Hepatic stellate cell (primary cell): ENCODE measurements at regions not wholly inside any gene's neighbourhood (a gene's known extent, or its start where the extent isn't known, plus 50 kb on each side); places are given as distances from the start of the nearest gene placed in this dataset.
"Not testable (repeated sequence)": the region's sequence is repeated elsewhere in the genome, so short reads cannot be mapped to it uniquely, and the experiment has no call there.

ENCODE experiments used
- DNase-seq: peaks from one replicate; pipeline ENCODE4 v3.0.0; 2011; ENCODE audit warnings: low spot score

DNA sequence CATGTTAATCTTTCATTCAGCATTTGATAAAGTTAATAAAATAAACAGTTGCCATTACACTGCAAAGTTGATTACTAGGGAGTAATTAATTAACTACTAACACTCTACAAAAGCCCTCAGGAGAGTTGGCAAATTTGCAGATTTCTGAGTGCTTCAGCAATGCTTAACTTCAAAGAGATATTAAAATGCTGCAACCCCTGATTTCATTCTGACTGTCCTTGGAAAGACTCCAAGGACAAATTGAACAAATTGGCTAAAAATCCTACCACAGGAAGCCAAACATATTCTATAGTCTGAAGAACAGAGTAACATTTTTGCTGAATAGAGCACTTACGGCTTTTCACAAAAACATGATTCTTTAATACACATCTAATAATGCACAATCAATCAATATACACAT lies 1543.0 kb downstream of the SLITRK5 start:
- no peak for DNase-seq

DNA sequence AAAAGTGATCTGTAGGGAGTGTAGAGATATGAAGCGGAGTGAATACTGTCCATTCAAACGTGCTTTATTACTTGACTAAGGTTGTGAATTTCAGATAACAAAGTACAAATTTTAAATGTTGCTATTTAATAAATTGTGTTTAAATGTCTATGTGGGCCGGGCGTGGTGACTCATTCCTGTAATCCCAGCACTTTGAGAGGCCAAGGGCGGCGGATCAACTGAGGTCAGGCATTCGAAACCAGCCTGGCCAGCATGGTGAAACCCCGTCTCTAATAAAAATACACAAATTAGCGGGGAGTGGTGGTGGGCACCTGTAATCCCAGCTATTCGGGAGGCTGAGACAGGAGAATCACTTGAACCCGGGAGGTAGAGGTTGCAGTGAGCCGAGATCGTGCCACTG lies 1544.1 kb downstream of the SLITRK5 start:
- not testable (repeated sequence) for DNase-seq

DNA sequence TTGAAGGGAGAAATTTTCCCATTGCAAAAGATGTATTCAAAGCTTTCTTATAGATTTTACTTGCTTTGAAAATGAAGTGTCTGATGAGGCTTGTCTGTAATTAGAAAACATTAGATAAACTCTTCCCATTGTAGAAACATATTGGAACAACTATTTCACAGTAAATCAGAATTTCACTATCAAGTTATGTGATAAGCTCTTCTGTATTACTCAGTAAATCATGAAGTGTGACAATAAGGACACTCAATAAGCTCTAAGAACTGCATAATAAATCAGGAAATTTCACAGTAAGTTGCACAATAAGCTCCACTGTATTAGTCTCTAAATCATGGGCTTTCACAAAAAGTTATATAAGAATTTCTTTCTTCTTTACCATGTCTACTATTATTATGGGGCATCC lies 1546.6 kb downstream of the SLITRK5 start:
- no peak for DNase-seq

DNA sequence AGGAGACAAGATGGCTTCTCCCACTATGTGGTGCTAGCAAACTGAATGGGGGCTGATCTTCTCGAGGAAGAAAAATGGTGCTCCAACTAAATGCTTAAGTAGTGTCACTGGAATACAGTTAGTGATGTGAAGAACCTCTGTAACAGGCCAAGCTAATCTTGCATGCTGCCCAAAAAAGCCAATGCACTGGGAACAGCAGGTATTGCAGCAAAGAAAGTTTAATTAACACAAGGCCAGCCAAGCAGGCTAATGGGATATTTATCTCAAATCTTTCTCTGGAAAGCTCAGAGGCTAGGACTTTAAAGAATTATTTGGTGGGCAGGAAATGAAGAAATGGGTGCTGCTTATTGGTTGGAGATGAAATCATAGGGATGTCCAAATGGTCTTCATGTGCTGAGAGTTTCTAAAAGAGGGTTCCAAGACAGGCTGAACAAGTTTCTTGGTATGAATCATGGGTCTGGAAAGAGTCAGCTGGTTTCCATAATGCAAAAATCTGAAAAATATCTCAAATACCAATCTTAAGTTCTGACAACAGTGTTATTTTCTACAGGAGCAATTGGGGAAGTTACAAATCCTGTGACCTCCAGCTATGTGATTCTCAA lies 1550.5 kb downstream of the SLITRK5 start:
- no peak for DNase-seq

DNA sequence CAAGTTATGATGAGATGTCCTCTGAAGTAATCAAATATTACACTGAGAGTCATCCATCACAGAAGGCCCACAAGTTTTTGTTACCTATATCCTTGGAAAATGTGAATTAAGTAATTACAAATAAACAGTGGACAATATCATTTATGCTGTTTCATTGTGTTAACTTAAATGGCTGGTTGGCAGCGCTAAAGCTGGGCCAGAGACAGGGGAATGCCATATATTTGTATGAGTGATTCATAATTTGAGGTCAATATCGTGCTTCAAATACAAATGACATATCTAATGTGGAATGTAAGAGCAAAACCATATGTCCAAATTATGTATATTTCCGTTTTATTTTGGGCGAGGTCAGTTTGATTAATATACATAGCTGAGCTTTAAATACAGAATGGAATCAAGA lies 1556.2 kb downstream of the SLITRK5 start:
- no peak for DNase-seq

DNA sequence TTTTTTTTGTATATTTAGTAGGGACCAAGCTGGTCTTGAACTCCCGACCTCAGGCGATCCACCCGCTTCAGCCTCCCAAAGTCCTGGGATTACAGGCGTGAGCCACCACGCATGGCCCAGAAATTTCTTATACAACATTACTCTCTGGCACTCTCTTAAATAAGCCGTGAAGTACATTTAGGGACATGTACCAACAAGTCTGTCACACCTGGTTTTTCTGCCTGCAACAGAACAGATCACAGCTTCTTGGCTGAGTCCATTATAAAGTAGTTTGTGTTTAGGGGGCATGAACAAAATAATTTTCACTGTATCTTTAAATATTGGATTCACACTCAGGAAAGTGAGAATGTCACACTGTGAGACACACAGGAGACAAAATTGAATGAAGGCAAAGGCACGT lies 1567.3 kb downstream of the SLITRK5 start:
- DNase-seq: no peak

DNA sequence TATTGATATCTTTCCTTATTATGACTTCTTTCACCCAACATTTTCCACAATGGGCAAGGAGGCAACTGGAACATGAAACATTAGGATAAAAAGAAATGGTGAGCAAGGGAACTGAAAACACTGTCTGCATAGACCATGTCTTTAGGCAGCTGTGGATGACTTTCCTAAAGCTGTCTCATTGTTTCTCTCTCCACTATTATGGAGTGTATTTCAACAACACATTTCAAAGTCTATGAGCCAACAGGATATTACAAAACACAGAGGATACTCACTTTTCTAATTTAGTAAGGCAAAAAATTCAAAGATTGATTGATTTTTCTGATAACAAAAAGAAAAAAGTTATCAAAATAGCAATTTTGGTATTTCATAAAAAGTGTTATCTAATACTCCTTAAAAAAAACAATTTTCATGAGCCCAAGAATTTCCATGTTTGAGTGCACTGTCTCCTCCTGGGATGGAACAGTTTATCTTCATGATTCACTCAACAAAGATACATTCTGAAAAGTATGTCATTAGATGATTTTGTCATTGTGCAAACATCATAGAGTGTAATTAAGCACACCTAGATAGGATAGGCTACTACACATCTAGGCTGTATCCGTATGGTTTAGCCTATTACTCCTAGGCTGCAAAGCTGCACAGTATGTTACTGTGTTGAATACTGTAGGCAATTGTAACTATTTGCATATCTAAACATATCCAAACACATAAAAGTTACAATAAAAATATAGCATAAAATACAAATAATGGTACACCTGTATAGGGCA lies 1568.4 kb downstream of the SLITRK5 start:
- DNase-seq: no peak

DNA sequence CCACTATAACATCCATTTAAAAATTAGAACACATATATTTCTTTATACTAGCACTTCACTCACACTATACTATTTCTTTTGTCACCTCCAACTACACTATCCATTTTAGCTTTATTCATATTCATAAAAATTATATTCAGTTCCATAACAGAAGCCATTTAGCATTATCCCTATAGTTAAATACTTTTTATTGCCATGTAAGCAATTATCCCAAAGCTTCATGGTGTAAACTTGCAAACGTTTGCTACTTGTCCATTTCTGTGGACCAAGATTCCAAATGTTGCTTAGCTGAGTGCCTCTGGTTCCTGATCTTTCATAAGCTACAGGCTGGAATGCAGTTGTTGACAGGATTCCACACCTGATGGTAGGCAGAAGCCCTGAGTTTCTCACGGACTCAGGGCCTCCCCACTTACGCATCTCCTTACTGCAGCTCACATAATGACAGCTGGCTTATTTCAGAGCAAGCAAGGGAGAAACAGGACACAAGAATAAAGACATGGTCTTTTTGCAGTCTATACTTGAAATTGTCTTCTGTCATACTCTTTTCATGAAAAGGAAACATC lies 1584.8 kb downstream of the SLITRK5 start:
- no peak for DNase-seq

DNA sequence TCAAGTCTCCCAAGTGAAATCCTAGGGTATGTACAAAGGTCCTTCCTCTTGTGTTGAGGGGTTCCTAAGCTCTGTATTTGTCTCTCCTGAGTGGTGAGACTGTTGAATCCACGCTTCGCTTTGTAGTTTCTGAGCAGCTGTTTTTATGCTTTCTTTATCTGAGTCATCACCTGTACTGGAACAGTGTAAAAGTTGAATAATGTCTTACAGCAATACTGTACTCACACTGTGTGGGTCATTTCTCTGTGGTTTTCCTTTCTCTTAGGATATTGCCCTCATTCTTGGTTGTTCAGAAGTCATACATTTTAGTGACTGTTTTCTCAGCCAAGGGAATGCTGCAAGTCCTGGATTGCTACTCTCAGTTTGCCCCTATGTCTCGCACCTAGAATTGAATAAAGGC lies 1596.6 kb downstream of the SLITRK5 start:
- no peak for DNase-seq

DNA sequence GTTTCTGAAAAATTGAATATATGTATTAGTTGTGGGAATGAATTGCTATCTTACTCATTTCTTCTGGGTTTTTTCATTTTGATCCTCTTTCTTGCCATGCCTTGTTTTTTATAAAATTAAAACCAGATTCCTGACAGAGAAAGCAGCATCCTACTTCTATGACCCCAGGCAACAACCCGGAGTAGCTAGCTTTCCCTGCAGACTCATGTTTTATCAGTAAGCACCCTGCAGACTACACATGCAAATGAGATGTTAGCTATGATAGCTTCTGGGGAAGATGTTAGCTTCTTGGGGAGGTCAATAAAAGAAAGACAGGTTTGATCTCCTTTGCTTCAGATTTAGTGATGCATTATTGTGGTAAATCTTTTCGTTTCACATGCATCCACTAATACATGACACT lies 1598.6 kb downstream of the SLITRK5 start:
- no peak for DNase-seq

DNA sequence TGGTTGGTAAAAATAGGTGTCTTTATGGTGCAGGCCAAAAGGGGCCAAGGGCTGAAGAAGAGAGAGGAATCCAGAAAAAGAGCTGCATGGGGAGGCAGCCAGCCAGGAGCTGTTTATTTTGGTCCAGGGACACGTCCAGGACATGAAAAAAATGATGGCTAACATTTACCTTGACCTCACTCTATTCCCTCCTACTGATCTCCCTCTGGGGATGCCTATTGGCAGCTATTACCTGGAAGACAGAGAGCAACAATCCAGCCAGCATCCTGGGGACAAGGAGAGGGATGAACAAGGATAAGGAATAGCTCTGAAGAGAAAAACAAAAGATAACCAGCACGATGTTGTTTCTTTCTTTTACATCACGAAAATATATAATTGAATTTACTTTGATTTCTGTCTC lies 1599.6 kb downstream of the SLITRK5 start:
- no peak for DNase-seq

DNA sequence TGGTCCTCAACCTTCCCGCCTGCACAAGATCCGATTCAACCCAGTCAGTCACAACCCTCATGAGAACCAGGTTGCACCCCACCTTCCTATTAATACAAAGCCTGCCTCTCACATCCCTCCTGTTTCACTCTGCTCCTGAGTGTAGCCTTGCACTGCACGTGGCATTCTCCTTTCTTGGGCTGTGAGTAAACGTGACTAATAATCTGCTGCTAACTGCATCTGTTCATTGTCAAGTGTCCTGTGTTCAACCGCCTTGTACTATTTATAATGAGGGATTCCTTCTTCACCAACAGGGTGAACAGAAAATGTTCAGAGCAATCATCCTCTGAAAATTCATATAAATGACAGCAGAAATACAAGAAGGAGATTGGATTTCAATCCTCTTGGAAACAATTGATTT lies 1608.2 kb downstream of the SLITRK5 start:
- no peak for DNase-seq

DNA sequence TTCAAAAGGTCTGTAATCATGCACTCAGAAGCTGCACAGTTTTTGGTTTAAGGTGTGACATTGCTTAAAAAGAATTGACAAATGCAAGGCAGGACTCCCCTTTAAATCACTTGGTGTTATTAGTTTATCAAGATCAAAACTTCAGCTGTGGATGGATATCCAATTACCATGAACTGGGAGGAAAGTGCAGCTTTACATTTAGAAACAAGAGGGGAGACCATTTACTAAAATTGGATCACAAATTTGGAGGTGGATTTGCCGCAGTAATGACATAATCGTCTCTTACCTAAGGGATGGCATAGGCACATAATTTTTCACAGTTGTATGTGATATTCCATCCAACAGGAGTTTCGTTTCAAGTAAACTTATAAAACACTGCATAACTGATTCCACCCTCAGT lies 1610.2 kb downstream of the SLITRK5 start:
- no peak for DNase-seq

DNA sequence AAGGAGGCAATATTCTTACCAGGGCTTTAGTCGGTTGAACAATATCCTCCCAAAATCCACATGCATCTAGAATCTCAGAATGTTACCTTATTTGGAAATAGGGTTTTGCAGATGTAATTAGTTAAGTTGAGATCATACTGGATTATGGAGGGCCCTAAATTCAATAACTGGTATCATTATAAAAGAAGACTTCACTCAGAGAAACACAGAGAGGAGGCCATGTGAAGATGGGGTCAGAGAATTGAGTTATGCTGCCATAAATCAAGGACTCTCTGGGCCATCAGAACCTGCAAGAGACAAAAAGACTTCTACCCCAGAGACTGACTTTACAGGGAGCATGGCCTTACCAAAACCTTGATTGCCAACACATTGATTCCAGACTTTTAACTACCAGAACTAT lies 1611.1 kb downstream of the SLITRK5 start:
- DNase-seq: no peak

DNA sequence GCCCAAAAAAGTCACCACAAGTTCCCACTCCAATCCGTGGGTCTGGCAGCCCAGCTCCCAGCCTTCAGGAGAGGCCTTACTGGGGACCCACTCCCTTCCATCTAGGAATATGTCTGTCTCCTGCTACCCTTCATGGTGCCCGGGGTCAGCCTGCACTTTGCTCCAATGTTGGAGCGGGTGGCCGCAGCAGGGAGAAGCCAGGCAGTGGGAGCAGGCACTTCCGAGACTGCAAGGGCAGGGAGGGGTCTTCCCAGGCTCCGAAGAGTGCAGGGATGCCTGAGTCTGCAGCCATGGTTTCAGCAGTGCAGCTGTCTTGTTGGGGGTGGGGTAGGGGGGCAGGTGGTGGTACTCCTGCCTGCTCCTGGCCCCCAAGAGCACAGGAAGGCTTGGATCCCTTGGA lies 1616.2 kb downstream of the SLITRK5 start:
- DNase-seq: no peak

DNA sequence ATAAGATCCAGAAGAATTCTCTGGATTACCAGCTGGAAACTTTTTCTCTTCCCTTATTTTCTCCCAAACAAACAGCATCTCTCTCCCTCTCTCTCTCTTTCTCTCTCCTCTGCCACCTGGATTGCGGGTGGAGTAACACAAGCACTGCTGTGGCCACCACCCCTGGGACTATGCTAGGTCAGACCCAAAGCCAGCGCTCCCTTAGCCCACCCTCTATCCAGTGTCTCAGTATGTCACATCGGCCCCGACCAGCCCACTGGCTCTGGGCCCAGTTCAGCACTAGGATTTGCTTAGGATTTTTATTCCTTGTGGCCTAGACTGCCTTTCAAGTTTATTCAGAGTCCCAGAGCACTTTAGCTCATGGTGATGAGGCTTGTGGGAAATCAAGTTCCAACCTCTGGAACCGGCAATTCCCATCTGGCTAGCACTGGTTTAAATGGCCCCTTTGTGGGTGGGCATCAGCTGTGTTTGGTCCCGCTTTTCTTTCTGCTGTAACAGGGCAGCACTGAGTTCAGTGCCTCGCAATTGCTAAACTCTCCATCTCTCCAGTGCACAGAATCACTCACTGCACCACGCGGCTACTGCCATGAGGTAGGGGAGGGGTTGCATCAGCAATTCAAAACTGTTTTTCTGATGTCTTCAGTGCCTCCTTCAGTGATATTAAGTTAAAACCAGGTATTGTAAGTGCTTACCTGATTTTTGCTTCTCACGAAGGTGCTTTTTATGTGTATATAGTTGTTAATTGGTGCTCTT lies 1623.1 kb downstream of the SLITRK5 start:
- no peak for DNase-seq

DNA sequence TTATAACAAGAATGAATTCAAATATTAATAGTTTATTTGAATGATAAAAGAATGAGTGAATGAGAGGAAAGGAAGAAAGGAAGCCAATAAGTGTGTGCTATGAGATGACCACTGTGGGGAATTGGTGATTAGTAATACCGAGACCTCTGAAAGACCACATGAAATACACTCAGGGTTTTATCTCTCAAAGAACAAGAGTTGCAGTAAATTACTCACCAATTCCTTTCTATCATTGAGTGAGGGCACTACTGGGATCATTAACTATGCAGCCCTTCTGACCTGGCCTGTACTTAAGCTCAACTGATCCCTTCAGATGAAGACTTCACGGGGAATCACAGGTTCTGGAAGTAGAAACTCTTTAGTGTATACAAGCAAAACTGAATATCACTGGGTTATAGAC lies 1636.1 kb downstream of the SLITRK5 start:
- no peak for DNase-seq

DNA sequence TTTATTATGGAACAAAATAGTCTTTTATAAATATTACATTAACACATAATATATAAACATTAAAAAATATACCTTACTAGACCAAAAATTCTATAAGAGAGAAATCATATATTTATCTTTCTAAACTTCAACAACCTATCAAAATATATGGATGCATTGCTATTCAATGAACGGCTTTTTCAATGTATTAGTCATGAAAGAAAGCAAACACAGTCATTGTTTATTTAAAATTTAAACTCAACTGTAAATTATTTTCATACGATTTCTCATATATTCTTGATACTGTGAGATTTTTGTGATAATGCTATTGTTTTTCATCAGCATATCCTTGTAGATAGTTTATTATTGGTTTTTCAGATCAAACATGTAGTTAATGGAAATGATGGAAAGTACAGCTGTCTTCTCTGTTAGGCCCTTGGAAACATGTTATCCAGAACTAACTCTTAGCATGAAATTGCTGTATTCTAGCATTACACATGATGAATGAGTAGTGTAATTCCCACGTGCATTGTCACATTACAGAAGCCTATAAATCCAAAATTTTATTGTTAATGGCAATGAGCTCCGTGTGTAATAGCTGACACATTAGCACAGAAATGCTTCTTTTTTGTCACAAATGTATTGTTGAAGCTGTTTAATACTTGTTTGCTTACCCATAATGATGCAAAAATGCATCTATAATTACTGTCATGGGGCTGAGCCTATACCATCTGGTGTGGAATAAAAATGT lies 1639.9 kb downstream of the SLITRK5 start:
- no peak for DNase-seq

DNA sequence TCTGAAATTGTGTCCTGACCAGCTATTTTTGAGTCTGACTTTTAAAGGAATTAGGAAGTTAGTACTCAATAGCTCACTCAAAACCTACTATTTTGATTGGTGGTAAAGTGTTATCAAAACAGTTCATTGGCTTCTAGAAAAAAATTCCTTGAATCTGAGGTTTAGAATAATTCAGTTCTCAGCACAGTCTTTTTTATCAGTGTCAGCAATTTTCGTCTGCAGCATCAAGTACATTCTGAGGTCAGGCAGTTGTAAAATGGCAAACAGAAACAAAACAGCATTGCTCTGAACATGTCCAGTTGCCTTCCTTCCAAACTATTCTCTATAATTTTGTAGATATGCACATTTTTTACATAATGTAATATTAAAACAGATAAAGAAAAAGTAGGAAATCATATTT lies 1644.1 kb downstream of the SLITRK5 start:
- no peak for DNase-seq

DNA sequence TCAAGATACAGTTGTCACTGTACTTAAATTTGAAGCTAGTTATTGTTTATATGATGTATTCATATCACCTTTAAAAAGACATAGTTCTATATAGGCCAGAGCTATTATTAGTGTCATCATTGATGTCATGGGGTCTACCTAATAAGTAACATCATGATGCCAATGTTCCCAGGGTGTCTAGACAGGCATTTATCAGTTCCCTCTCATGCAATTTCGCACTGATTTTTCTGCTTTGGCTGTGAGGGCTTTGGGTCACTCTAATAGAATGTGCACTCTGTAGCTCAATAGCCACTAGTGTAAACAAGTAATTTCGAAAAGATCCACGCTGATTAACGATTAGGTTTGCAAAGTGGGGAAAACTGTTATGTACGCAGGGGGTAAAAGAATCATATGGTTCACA lies 1651.3 kb downstream of the SLITRK5 start:
- no peak for DNase-seq

DNA sequence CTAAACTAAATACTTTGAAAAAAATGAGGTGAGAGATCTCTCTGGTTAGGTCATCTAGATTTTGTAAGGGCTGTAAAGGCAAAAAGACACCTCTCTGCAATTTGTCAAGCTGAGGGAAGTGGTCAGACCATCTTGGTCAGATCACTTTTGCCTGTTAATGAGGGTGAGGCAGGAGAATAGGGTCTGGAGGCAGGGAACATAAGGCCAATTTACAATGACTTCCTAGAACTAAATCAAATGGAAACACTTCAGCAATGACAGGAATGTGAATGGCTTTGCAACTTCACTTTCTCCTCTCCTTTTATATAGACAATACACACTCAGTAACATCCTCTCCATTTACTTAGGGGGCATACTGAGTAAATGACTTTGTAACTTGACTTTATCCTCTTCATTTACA lies 1653.4 kb downstream of the SLITRK5 start:
- no peak for DNase-seq

DNA sequence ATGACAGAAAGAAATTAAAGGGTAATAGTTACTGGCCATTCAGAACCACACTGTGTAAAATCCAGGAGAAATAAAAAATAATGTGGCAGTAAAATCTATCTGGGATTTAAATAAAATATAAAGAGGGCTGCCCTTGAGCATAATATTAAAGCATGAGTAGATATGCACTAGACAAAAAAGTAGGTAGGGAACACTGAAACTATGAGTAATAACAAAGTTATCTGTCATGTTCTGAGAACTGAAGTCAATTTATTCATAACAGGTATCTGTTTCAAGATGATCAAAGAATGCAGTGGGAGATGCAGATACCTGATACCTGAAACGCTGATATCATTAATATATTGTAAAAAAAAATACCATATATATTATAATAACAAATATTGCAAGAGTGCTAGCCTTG lies 1672.0 kb downstream of the SLITRK5 start:
- DNase-seq: no peak
